Bone marrow (tissue), 2 donors: ENCODE measurements at regions not wholly inside any gene's neighbourhood (a gene's known extent, or its start where the extent isn't known, plus 50 kb on each side); places are given as distances from the start of the nearest gene placed in this dataset.

ENCODE experiments used
- DNase-seq, 2 donors: peaks; one replicate each; lab custom pipeline; 2025; lab: John Stamatoyannopoulos, UW

GRCh38 chr20:55258559-55258958 is 746.8 kb downstream of the CBLN4 start:
- no peak for DNase-seq

GRCh38 chr20:55255016-55255415 is 750.3 kb downstream of the CBLN4 start:
- DNase-seq: no peak

GRCh38 chr20:55253781-55254180 is 751.5 kb downstream of the CBLN4 start:
- no peak for DNase-seq

GRCh38 chr20:55252521-55252920 is 752.8 kb downstream of the CBLN4 start:
- DNase-seq: no peak

GRCh38 chr20:55251170-55251569 is 754.1 kb downstream of the CBLN4 start:
- DNase-seq: no peak

- DNase-seq: no peak
Measured at GRCh38 chr20:55242853-55243252, 762.5 kb downstream of the CBLN4 start.

- no peak for DNase-seq
Measured at GRCh38 chr20:55239269-55239668, 763.9 kb downstream of the DOK5 start.

GRCh38 chr20:55232647-55233046 is 757.3 kb downstream of the DOK5 start:
- DNase-seq: no peak

- DNase-seq: no peak
Measured at GRCh38 chr20:55229451-55229850, 754.1 kb downstream of the DOK5 start.

GRCh38 chr20:55216525-55217242 is 741.3 kb downstream of the DOK5 start:
- DNase-seq: no peak

- no peak for DNase-seq
Measured at GRCh38 chr20:55213653-55214052, 738.3 kb downstream of the DOK5 start.

GRCh38 chr20:55211481-55211880 is 736.1 kb downstream of the DOK5 start:
- no peak for DNase-seq

GRCh38 chr20:55205665-55206064 is 730.3 kb downstream of the DOK5 start:
- no peak for DNase-seq

- no peak for DNase-seq
Measured at GRCh38 chr20:55200317-55200716, 724.9 kb downstream of the DOK5 start.

GRCh38 chr20:55194947-55195346 is 719.6 kb downstream of the DOK5 start:
- DNase-seq: no peak

- no peak for DNase-seq
Measured at GRCh38 chr20:55186228-55186627, 710.8 kb downstream of the DOK5 start.

GRCh38 chr20:55175081-55175480 is 699.7 kb downstream of the DOK5 start:
- DNase-seq: no peak

GRCh38 chr20:55174635-55175034 is 699.2 kb downstream of the DOK5 start:
- no peak for DNase-seq

- DNase-seq: no peak
Measured at GRCh38 chr20:55174172-55174571, 698.8 kb downstream of the DOK5 start.

GRCh38 chr20:55173601-55174000 is 698.2 kb downstream of the DOK5 start:
- DNase-seq: no peak

GRCh38 chr20:55172310-55173002 is 697.1 kb downstream of the DOK5 start:
- DNase-seq: no peak

- DNase-seq: no peak
Measured at GRCh38 chr20:55166063-55166462, 690.7 kb downstream of the DOK5 start.

- no peak for DNase-seq
Measured at GRCh38 chr20:55160996-55161395, 685.6 kb downstream of the DOK5 start.

GRCh38 chr20:55160037-55160436 is 684.6 kb downstream of the DOK5 start:
- DNase-seq: no peak
